Stimulated activated naive B cell treated with anti-CD40 and anti-IgM and Interleukin-4, amounts not matched to agents 10 μg/mL and 1 μg/mL and 100 μg/mL, for 72 hours (primary cell): ENCODE measurements at regions not wholly inside any gene's neighbourhood (a gene's known extent, or its start where the extent isn't known, plus 50 kb on each side); places are given as distances from the start of the nearest gene placed in this dataset.
"Not testable (repeated sequence)": the region's sequence is repeated elsewhere in the genome, so short reads cannot be mapped to it uniquely, and the experiment has no call there.

Source experiments
- ATAC-seq, 2 donors: fragments of 150-1000 bp; cut with Tn5 transposase; replicated peaks; 2 replicates each; pipeline ENCODE4 v1.10.0; 2021; ENCODE audit warnings: moderate library complexity in 1 of 2
- DNase-seq: peaks from one replicate; pipeline ENCODE4 v3.0.0; 2021
- H3K27ac Mint-ChIP-seq: one replicate; pipeline ENCODE4 v1.8.0; 2022; ENCODE audit warnings: mild to moderate bottlenecking, mixed read lengths
- H3K27me3 Mint-ChIP-seq, 2 donors: one replicate each; pipeline ENCODE4 v1.8.0; 2022; ENCODE audit warnings: mixed read lengths in 2 of 2
- H3K36me3 Mint-ChIP-seq, 2 donors: one replicate each; pipeline ENCODE4 v1.8.0; 2022; ENCODE audit warnings: mixed read lengths in 2 of 2, mild to moderate bottlenecking in 1 of 2
- H3K4me1 Mint-ChIP-seq, 2 donors: one replicate each; pipeline ENCODE4 v1.8.0; 2022; ENCODE audit warnings: mixed read lengths in 2 of 2, mild to moderate bottlenecking in 1 of 2
- H3K4me3 Mint-ChIP-seq, 2 donors: one replicate each; pipeline ENCODE4 v1.8.0; 2022; ENCODE audit warnings: mild to moderate bottlenecking in 2 of 2, mixed read lengths in 2 of 2, moderate library complexity in 1 of 2
- H3K9me3 Mint-ChIP-seq, 2 donors: one replicate each; pipeline ENCODE4 v1.8.0; 2022; ENCODE audit warnings: mixed read lengths in 2 of 2, mild to moderate bottlenecking in 1 of 2

GRCh38 chr1:101185421-101185820 is 51.4 kb upstream of the S1PR1 start:
- DNase-seq (no peak), ATAC-seq (no peak)
- Mint-ChIP-seq H3K4me1 (peaks cover 18 to 41% of the 10 kb centered on the region in 2 donors), H3K9me3 (no peaks in the 10 kb centered on the region), H3K36me3 (no peaks in the 10 kb centered on the region), H3K27me3 (no peaks in the 10 kb centered on the region), H3K4me3 (no peak overlapping the region), H3K27ac (no peak overlapping the region)

DNA sequence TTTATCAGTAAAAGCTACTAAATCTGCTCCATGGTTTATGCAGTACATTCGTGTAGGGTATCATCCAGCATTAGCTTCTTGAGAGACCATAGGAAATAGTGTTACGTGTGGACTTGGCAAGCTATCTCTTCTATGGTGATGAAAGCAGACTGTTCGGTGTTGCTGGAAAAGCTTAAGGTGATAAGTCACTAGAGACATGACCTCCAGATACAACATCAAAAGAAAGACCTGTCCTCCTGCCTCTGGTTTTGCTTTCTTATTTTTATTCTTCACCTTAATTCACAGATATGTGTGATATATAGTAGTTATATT is 53.5 kb upstream of the S1PR1 start:
- H3K27ac Mint-ChIP-seq: no peak overlapping the region
- ATAC-seq (no peak), DNase-seq (no peak)
- H3K27me3 Mint-ChIP-seq: no peaks in the 10 kb centered on the region
- no peaks in the 10 kb centered on the region for H3K36me3 Mint-ChIP-seq
- H3K4me1 Mint-ChIP-seq: peaks cover 21 to 45% of the 10 kb centered on the region in 2 donors
- no peaks in the 10 kb centered on the region for H3K9me3 Mint-ChIP-seq
- no peak overlapping the region for H3K4me3 Mint-ChIP-seq

DNA sequence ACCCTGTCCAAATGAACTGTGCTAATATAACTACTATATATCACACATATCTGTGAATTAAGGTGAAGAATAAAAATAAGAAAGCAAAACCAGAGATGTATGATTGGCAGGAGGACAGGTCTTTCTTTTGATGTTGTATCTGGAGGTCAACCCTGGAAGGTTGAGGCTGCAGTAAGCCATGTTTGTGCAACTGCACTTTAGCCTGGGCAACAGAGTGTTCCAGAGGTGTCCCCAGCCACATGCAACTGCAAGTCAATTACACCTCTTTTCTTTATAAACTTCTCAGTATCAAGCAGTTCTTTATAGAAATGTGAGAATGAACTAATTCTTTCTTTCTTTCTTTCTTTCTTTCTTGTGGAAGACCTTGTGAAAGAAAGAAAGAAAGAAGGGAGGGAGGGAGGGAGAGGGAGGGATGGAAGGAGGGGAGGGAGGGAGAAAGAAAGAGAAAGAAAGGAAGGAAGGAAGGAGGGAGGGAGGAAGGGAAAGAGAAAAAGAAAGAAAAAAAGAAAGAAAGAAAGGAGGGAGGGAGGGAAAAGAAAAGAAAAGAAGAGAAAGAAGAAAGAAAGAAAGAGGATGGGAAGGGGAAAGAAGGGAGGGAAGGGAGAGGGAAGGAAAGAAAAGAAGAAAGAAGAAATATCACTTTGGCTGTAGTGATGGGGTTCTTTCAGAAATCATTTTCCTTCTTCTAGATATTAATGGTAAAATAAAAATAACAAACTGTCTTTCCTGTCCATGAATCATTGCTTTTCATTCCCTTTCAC is 54.0 kb upstream of the S1PR1 start:
- Mint-ChIP-seq H3K4me1 (peaks cover 22 to 46% of the 10 kb centered on the region in 2 donors), H3K27ac (no peak overlapping the region)
- ATAC-seq: no peak

DNA sequence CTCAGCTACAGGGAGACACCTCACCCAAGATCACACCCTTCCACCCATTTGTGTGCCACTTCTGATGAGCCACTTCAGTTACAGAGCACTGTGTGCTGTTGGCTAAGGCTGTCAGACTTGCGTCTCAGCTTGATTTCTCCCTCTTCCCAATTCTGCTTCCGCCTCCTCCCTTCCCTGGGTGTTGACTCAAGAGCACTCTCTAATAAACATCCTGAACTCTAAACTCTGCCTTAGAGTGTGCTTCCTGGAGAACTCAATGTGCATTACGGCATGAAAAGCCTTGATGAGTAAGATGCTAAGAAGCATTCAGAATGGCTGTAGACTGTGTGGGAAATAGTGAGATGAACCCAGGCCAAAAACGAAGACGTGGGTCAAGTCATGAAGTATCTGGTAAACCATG is 54.9 kb upstream of the S1PR1 start:
- Mint-ChIP-seq H3K27ac (no peak overlapping the region), H3K4me3 (no peak overlapping the region), H3K27me3 (no peaks in the 10 kb centered on the region), H3K9me3 (no peaks in the 10 kb centered on the region), H3K4me1 (peaks cover 22 to 46% of the 10 kb centered on the region in 2 donors), H3K36me3 (no peaks in the 10 kb centered on the region)
- ATAC-seq: no peak
- DNase-seq: no peak

More for the DNA sequence above, 54.0 kb upstream of the S1PR1 start:
- Mint-ChIP-seq H3K27me3 (no peaks in the 10 kb centered on the region), H3K4me3 (no peak overlapping the region), H3K36me3 (no peaks in the 10 kb centered on the region), H3K9me3 (no peaks in the 10 kb centered on the region)
- no peak for DNase-seq

- H3K9me3 Mint-ChIP-seq: no peaks in the 10 kb centered on the region
- no peaks in the 10 kb centered on the region for H3K27me3 Mint-ChIP-seq
- peak overlapping the region; percentile 89 for H3K27ac Mint-ChIP-seq
- no peaks in the 10 kb centered on the region for H3K36me3 Mint-ChIP-seq
- peak overlapping the region; percentile 64 to 76 for H3K4me3 Mint-ChIP-seq
- DNase-seq (peak; percentile 17), ATAC-seq (peak; percentile 89 to 90)
- peaks cover 22 to 36% of the 10 kb centered on the region in 2 donors for H3K4me1 Mint-ChIP-seq
Measured at GRCh38 chr1:101178688-101179491, 57.9 kb upstream of the S1PR1 start.

DNA sequence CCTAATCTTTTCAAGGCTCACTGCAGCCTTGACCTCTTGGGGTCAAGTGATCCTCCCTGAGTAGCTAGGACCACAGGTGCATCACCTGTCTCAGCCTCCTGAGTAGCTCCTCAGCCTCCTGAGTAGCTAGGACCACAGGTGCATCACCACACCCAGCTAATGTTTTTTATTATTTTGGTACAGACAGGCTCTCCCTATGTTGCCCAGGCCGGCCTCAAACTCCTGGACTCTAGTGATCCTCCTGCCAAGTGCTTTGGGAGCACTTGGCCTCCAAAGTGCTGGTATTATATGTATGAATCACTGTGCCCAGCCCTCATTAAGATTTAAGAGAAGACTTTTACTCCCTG is 58.5 kb upstream of the S1PR1 start:
- no peak for DNase-seq
- no peaks in the 10 kb centered on the region for H3K27me3 Mint-ChIP-seq
- H3K9me3 Mint-ChIP-seq: no peaks in the 10 kb centered on the region
- peak; percentile 20 to 31 for ATAC-seq
- peaks cover 24 to 34% of the 10 kb centered on the region in 2 donors for H3K4me1 Mint-ChIP-seq
- no peaks in the 10 kb centered on the region for H3K36me3 Mint-ChIP-seq
- H3K27ac Mint-ChIP-seq: peak overlapping the region; percentile 89
- H3K4me3 Mint-ChIP-seq: peak overlapping the region; percentile 34 to 76

DNA sequence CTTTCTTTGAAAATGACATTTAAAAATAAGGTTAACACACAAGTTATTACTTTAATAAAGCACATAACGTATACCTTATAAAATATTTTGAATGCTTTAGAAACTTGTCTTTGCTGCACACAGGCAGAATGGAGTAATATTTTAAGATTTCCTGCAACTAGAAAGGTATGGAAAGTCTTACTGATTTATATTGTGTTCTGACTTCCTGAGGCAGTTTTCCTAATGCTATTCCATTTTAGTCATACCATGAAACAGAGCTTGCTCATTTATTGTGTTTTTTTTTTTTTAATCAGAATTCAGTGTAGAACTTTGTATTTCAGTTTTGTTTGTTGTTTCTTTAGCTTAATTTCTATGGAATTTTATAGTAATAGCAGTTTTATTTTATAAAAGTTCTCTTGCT is 60.9 kb upstream of the S1PR1 start:
- Mint-ChIP-seq H3K27ac (no peak overlapping the region), H3K4me3 (no peak overlapping the region), H3K9me3 (no peaks in the 10 kb centered on the region), H3K4me1 (peaks cover 19 to 27% of the 10 kb centered on the region in 2 donors), H3K36me3 (no peaks in the 10 kb centered on the region), H3K27me3 (no peaks in the 10 kb centered on the region)
- ATAC-seq (no peak), DNase-seq (no peak)

DNA sequence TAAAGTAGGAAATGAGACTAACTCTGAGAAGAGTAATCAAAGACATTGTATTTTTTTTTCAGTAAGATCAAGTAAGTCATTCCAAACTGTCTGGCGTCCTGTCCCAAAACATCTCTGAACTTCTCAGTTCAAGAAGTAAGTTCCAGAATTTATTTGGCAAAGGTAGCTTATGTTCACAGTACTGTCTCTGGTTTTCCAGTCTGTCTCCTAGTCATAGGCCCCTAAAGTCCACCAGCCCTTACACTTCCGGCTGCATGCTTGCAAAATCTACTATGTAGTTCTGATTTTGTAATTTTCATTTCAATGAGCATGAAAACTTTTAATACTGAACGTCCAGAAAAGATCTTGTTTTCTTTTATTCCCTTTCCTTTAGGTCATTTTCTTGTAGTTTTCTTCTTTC is 61.4 kb upstream of the S1PR1 start:
- Mint-ChIP-seq H3K27me3 (no peaks in the 10 kb centered on the region), H3K9me3 (no peaks in the 10 kb centered on the region), H3K4me1 (peaks cover 19 to 27% of the 10 kb centered on the region in 2 donors), H3K27ac (no peak overlapping the region), H3K36me3 (no peaks in the 10 kb centered on the region), H3K4me3 (no peak overlapping the region)
- DNase-seq: no peak
- no peak for ATAC-seq

- Mint-ChIP-seq H3K4me1 (peaks cover 16 to 23% of the 10 kb centered on the region in 2 donors), H3K4me3 (no peak overlapping the region)
- DNase-seq: no peak
Measured at GRCh38 chr1:101174722-101175121, 62.1 kb upstream of the S1PR1 start.

DNA sequence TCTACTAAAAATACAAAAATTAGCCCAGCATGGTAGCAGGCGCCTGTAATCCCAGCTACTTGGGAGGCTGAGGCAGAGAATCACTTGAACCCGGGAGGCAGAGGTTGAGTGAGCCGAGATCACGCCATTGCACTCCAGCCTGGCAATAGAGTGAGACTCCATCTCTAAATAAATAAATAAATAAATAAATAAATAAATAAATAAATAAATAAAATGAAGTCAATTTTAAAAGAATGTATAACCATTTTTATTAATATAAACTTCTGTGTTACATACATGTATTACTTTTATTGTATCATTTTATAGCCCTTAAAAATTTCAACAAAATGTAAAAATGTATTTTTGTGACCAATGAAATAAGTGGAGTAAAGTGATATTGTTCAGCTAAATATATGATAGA is 62.5 kb upstream of the S1PR1 start:
- H3K4me3 Mint-ChIP-seq, H3K36me3 Mint-ChIP-seq, H3K9me3 Mint-ChIP-seq, DNase-seq, H3K27ac Mint-ChIP-seq, ATAC-seq, H3K27me3 Mint-ChIP-seq: not testable (repeated sequence)
- H3K4me1 Mint-ChIP-seq: peaks cover 13 to 19% of the 10 kb centered on the region in 2 donors

More at GRCh38 chr1:101174722-101175121, 62.1 kb upstream of the S1PR1 start:
- Mint-ChIP-seq H3K27me3 (no peaks in the 10 kb centered on the region), H3K9me3 (no peaks in the 10 kb centered on the region), H3K36me3 (no peaks in the 10 kb centered on the region), H3K27ac (no peak overlapping the region)
- no peak for ATAC-seq

- no peak overlapping the region for H3K4me3 Mint-ChIP-seq
- H3K4me1 Mint-ChIP-seq: peaks cover 4 to 15% of the 10 kb centered on the region in 2 donors
- H3K27me3 Mint-ChIP-seq: no peaks in the 10 kb centered on the region
- peaks cover 0 to 1% of the 10 kb centered on the region in 2 donors for H3K36me3 Mint-ChIP-seq
- DNase-seq: no peak
- H3K27ac Mint-ChIP-seq: no peak overlapping the region
- peaks cover 0 to 2% of the 10 kb centered on the region in 2 donors for H3K9me3 Mint-ChIP-seq
- ATAC-seq: no peak
Measured at GRCh38 chr1:101170506-101171050, 66.2 kb upstream of the S1PR1 start.

- ATAC-seq (peak; percentile 71 to 82), DNase-seq (no peak)
- Mint-ChIP-seq H3K9me3 (peaks cover 0 to 2% of the 10 kb centered on the region in 2 donors), H3K4me3 (no peak overlapping the region), H3K4me1 (peaks cover 2 to 10% of the 10 kb centered on the region in 2 donors), H3K36me3 (peaks cover 0 to 1% of the 10 kb centered on the region in 2 donors), H3K27me3 (no peaks in the 10 kb centered on the region), H3K27ac (no peak overlapping the region)
Measured at GRCh38 chr1:101167891-101168290, 68.9 kb upstream of the S1PR1 start.

DNA sequence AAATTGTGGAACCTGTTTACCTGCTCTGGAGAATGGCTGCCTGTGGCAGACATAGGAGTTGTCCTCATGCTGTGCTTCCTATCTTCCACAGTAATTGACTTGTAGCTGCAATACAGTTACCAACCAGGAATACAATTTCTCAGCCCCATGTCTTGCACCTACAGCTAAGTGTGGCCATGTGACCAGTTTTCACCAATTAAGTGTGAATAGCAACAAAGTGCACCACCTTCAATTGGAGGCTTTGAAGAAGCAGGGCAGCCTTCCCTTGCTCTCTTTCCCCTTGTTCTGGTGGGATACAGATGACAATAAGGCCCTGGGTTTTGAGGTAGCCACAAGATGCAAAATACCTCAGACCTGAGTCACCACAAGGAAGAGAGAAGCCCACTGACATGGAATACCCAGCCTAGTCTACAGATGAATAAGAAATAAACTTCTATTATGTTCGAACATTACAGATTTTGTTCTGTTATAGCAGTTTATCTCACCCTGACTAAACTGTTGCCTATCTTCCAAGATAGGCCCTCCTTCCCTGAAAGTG is 70.2 kb upstream of the S1PR1 start:
- Mint-ChIP-seq H3K36me3 (peaks cover 0 to 1% of the 10 kb centered on the region in 2 donors), H3K4me3 (no peak overlapping the region), H3K27me3 (no peaks in the 10 kb centered on the region), H3K9me3 (peaks cover 0 to 2% of the 10 kb centered on the region in 2 donors), H3K4me1 (peaks cover 2 to 10% of the 10 kb centered on the region in 2 donors), H3K27ac (no peak overlapping the region)
- DNase-seq (no peak), ATAC-seq (no peak)

DNA sequence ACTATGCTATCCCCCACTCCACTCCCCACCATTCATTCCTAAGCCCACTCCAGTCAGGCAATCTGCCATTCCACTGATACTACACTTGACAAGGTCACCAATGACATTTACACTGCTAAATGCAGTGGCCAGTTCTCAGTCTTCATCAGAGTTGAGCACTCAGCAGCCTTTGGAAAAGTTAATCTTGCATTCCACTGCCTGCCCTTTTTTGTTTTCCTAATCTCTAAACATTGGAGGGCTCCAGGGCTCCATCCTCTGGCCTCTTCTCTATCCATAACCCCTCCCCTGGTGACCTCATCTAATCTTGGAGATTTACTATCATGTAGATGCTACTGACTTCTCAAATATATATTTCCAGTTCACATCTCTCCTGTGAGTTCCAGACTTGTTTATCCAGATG is 70.9 kb upstream of the S1PR1 start:
- ATAC-seq (no peak), DNase-seq (no peak)
- Mint-ChIP-seq H3K9me3 (peaks cover 0 to 2% of the 10 kb centered on the region in 2 donors), H3K4me3 (no peak overlapping the region), H3K36me3 (peaks cover 0 to 1% of the 10 kb centered on the region in 2 donors), H3K4me1 (peaks cover 2 to 10% of the 10 kb centered on the region in 2 donors), H3K27me3 (no peaks in the 10 kb centered on the region), H3K27ac (no peak overlapping the region)
